ENCODE measurements at regions not wholly inside any gene's neighbourhood (a gene's known extent, or its start where the extent isn't known, plus 50 kb on each side); places are given as distances from the start of the nearest gene placed in this dataset.

- TF ChIP-seq POLR2AphosphoS2 (IDR thresholded peaks at IDR 0.05; ENCODE audit: low read depth, low read length): no peak
- no peak for TF ChIP-seq YY1 (IDR thresholded peaks at IDR 0.05; ENCODE audit: low read depth, low read length)
- TF ChIP-seq CBFB (IDR thresholded peaks at IDR 0.05; ENCODE audit: low read depth): no peak
- no peak for TF ChIP-seq IKZF2 (IDR thresholded peaks at IDR 0.05)
- TF ChIP-seq POLR2A (IDR thresholded peaks at IDR 0.05; ENCODE audit: low read depth, low read length): no peak
- no peak for TF ChIP-seq RAD21 (IDR thresholded peaks at IDR 0.05; ENCODE audit: insufficient read depth, low read depth, low read length)
- no peak for TF ChIP-seq IRF3 (IDR thresholded peaks at IDR 0.05)
- TF ChIP-seq FOXK2 (IDR thresholded peaks at IDR 0.05): no peak
- TF ChIP-seq MAX (IDR thresholded peaks at IDR 0.05; ENCODE audit: low read depth, low read length): no peak
- no peak for TF ChIP-seq BCL3 (IDR thresholded peaks at IDR 0.05; ENCODE audit: borderline replicate concordance, insufficient read depth, low read depth, low read length, poor library complexity, severe bottlenecking)
- no peak for TF ChIP-seq EP300 (IDR thresholded peaks at IDR 0.05; ENCODE audit: borderline replicate concordance in 1 of 2, control insufficient read depth in 1 of 2, low read depth in 2 of 2, low read length in 2 of 2)
- no peak for TF ChIP-seq EGR1 (IDR thresholded peaks at IDR 0.05; ENCODE audit: borderline replicate concordance in 1 of 2, low read depth in 2 of 2, low read length in 2 of 2)
Measured at GRCh38 chr12:13801543-13801942, 179.9 kb downstream of the GRIN2B start.

All from GM12878 (cell line).